ENCODE measurements at regions not wholly inside any gene's neighbourhood (a gene's known extent, or its start where the extent isn't known, plus 50 kb on each side); places are given as distances from the start of the nearest gene placed in this dataset.

DNA sequence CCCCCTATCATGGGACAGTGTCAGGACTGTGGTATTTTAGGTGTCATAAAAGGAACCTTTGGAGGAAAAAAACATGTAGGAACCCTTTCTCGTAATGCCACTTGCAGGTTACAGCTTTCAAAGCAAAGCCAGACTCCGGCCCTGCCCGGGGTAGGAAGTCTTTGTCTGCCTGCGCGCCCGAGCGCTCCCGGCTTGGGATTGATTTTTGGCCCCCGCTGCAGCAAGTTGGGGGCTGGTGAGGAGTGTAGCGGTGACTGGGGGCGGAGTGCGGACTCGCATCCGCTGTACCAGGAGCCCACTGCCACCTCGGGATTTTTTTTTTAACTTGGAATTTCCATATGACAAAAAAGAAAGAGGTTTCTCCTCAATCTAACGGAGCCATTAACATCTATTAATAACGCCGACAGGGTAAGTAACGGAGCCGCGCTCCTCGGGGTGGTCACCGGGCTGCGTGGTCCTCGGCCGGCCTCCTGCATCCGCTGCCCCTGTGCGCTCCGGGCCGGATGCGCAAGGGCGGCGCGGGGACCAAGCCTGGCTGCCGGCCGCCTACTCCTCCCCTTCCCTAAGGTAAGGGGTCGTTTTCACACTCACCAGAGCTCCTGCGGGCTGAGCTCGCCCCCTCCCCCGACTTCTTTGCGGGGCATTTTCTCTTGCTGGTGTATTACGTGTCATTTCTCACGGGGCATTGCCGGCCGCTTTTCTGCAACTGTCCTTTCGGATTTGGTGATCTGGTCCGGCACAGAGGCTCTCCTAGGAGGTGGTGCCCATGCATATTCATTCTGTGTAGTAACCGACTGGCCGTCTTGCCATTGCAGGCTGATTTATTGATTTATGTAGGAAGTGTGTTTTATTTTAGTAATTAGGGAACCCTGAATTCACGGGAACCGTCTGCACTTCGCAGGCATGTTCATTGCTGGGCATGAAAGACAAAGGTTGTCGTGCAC lies 219.8 kb upstream of the TOPAZ1 start:
- DNase-seq (ENCODE audit: low spot score), result peak; percentile 42

DNA sequence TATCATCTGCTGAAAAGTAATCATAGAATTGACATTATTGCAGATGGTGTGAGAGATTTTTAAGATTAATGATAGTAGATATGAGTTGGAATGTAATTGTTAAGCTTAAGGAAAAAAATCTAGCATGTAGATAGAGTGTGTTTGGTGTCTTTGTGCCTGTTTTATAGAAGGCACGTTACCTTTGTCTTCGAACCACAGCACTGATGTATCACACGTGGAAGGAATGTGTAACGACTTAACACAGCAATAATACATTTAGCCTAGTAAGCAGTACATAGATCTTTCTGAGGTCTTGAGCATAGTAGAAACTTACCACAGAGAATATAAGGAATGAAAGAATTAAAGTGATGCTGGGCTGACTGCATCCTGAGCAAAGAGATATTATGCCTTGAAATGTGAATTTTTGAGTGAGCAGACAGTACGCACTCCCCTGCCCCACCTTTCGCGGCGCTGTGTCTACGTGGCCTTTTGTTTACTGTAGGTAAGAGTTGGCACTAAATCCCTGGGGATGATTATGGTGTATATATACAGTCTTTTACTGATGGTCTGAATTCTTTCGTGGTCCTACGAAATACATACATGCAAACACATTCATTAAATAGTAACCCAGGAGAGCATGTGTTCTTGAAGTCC lies 217.6 kb upstream of the TOPAZ1 start:
- no peak for DNase-seq (ENCODE audit: low spot score)

DNA sequence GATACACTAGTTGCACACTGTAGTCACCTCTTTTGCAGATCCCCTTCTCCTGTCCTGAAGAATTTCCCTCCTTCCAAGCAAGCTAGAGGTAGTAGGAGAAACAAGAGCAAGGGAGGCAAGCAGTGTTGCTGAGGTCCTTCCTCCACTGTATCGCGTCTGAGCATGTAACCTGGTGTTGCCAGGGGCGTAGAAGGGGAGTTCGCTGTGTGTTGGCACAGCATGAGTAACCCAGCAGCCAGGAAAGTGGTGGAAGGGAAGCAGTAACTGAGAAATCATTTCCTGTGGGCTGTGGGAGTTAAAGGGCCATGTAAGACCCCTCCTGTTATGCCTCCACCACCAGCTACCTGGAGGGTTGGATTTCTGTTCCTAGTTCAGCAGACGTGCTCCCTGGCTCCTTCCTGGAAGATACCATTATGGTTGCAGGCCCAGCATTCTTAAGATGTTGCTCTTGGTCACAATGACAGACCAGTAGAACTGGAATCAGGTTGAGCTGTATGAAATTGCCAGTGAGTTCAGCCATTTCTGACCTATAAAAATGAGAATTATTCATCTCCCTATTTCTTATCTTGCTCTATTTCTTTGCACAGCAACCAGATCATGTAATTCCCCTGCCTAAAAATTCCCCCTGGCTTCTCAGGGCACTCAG lies 215.3 kb upstream of the TOPAZ1 start:
- no peak for DNase-seq (ENCODE audit: low spot score)

GRCh38 chr3:44029100-44029499 lies 212.6 kb upstream of the TOPAZ1 start:
- DNase-seq (ENCODE audit: low spot score), result no peak

GRCh38 chr3:44030285-44030684 lies 211.4 kb upstream of the TOPAZ1 start:
- DNase-seq (ENCODE audit: low spot score), result no peak

DNA sequence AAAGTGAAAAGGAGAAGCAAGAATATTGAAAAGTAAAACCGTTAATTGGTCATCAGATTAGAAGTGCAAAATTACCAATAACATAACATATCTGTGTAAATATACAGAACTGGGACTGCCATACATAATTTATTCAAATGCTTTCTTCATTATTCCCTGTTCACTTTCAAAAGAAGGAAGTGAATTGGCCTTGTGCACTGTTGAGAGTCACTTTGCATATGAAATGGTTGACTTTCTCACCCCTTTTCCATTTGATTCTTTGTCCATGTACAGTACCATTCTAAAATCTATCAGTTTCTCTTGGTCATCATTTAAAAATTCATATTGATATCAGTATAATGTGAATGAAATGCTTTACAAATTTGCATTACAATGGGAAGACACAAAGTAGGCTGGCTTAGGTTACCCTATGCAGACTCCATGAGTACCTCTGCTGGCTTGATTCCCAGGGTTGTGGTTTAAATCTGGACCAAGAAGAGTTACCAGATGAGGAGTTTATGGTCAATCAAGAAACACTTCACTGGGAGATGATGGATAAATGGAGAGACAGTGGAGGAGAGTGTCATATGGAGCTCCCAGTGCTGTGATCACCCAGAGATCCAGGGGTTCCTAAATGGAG lies 210.9 kb upstream of the TOPAZ1 start:
- DNase-seq (ENCODE audit: low spot score), result no peak

- DNase-seq (ENCODE audit: low spot score), result no peak
Observed at GRCh38 chr3:44031387-44032380, 210.0 kb upstream of the TOPAZ1 start.

GRCh38 chr3:44032487-44032886 lies 209.2 kb upstream of the TOPAZ1 start:
- DNase-seq (ENCODE audit: low spot score), result no peak

GRCh38 chr3:44033123-44033522 lies 208.6 kb upstream of the TOPAZ1 start:
- no peak for DNase-seq (ENCODE audit: low spot score)

- DNase-seq (ENCODE audit: low spot score), result no peak
Observed at GRCh38 chr3:44036850-44037249, 204.8 kb upstream of the TOPAZ1 start.

DNA sequence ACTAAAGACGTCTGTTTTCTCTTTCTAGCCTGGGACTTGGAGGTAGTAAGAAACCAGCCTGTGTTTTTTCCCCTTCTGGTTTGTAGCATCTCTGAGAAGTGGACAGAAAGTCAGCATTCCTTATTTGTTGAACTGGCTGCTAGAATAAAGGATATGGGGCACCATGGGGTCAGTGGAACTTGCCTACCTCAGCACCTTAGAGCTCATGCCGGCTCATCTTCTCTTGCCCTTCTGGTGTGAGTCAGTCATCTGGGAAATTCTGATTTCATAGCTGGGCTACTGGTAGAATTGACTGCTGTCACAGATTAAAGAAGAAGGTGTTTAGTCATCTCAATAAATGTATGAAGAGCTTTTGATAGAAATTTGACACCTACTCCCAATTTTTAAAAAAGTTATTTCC lies 202.7 kb upstream of the TOPAZ1 start:
- no peak for DNase-seq (ENCODE audit: low spot score)

GRCh38 chr3:44041726-44042125 lies 200.0 kb upstream of the TOPAZ1 start:
- DNase-seq (ENCODE audit: low spot score), result no peak

DNA sequence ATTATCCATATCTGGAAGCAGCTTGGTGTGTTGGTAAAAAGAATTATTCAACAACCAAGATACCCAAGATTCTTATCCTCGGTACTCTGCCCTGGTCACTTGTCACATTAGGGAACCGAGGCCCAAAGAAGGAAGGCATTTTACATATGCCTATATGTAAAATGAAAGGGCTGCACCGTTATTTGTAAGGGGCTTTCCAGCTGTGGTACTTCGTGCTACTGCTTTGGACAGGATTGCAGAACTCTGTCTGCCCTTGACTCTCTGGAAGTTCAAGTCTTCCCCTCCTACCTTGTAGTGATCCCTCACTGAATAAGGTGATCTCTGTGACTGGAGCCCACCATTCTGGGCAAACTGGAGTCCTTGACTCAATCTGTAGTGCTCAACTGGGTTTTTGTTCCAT lies 198.9 kb upstream of the TOPAZ1 start:
- no peak for DNase-seq (ENCODE audit: low spot score)

DNA sequence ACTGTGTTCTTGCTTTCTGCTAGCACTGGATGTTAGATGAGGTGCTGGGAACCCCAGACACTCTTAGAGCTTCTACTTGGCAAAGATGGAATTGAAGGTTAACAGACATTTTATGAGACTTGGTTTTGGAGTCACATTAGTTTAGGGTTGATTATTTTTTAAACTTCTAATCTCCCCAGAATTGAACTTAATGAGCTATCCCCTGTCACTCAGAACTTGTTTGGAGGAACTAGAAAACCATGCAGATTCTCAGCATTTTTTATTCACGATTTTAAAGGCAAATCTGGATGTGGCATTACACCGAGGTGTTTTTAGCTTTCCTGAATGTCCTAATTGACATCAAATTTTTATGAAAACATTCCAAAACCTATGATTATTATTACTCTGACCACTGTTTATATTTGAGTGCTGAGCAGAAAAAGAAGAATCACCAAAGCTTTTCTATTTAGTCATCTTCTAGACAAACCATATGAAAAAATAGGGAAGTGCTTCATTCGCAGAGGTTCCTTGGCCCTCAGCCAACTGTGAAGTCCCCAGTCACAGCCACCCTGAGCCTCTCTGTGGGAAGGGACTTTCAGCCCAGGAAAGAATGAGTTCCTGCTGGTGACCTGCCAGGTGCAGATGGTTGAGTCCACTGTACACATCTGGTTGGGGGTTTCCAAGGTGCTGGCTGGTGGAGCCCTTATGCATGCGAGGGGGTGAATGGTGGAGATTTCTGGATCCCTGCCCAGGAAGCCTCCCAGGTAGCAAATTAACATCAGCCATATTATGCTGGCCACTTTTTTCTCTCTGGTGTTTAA lies 196.0 kb upstream of the TOPAZ1 start:
- no peak for DNase-seq (ENCODE audit: low spot score)

DNA sequence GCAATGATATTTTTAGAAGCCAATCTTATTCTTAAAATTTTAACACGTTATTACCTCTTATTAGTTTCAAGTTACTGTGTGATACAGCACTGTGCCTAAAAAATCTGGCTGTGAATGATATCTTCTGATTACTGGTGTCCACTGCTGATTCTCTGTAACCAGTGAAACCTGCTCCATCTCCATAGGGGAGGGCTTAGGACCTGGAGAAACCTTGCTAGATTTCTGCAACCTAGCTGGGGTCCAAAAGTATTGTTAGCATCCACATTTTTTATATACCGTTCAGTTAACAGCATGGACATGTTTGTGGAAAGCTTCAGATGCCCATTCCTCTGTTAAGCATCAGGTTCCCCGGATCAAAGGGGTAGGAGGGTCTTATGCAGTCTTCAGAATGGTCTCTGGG lies 193.9 kb upstream of the TOPAZ1 start:
- no peak for DNase-seq (ENCODE audit: low spot score)

- DNase-seq (ENCODE audit: low spot score), result peak; percentile 24
Observed at GRCh38 chr3:44048196-44048924, 193.3 kb upstream of the TOPAZ1 start.

- DNase-seq (ENCODE audit: low spot score), result no peak
Observed at GRCh38 chr3:44048949-44049348, 192.7 kb upstream of the TOPAZ1 start.

DNA sequence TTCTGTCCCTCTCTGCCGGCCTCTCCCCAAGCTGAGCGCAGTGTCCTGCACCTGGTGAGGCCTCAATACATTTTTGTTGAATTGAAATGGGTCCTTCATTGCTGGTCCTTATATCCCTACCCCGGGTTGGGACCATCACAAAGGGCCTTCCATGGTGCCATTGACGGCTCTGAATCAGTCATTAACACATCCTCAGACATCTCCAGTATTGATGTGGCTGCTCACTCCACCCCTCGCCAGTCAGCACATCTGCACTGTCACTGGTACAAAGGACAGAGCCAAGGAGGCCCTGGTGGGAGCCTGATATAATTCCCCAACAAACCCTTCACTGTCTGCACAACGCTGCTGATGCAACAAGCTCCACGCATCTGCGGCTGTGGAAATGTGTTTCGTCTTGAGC lies 191.6 kb upstream of the TOPAZ1 start:
- no peak for DNase-seq (ENCODE audit: low spot score)

GRCh38 chr3:44050867-44051266 lies 190.8 kb upstream of the TOPAZ1 start:
- no peak for DNase-seq (ENCODE audit: low spot score)

DNA sequence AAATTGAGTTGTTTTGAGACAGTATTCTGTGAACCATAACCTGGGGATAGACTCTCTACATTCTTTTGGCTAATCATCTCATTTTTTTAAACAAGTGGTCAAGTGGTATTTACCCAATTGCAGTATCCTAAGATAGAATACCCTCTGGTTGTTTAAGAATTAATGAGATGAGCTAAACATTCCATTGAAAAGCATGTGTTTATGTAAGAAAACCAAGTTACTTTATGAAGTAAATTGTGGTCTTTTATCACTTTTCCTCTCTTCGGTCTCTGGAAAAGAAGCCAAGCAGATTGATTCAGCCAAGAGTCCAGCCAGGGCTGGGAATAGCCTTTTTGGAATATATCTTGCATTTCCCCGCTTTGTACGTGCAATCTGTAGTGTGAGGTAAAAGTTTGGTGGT lies 185.7 kb upstream of the TOPAZ1 start:
- peak; percentile 22 for DNase-seq (ENCODE audit: low spot score)

Measured in GM03348 (cell line).